ENCODE measurements at regions not wholly inside any gene's neighbourhood (a gene's known extent, or its start where the extent isn't known, plus 50 kb on each side); places are given as distances from the start of the nearest gene placed in this dataset.

DNA sequence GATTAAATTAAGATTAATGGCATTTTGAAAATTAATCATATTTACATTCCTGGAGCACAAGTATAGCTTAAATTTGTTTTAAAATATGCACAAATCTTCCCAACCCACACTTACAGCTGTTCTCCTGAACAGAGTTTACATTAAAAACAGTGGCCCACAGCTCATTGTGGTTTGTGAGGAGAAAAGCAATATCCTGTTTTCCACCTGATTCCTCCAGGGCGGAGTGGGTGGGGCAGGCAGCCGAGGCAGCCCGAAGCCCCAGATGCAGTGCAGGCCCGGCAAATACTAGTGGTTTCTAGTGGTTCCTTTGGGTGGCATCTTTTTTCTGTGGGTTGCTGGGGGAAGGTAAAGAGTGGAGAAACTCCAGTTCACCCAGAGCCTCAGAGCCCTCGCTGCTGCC, 280.8 kb downstream of the ARHGAP12 start:
- TF ChIP-seq, protein P1, sequence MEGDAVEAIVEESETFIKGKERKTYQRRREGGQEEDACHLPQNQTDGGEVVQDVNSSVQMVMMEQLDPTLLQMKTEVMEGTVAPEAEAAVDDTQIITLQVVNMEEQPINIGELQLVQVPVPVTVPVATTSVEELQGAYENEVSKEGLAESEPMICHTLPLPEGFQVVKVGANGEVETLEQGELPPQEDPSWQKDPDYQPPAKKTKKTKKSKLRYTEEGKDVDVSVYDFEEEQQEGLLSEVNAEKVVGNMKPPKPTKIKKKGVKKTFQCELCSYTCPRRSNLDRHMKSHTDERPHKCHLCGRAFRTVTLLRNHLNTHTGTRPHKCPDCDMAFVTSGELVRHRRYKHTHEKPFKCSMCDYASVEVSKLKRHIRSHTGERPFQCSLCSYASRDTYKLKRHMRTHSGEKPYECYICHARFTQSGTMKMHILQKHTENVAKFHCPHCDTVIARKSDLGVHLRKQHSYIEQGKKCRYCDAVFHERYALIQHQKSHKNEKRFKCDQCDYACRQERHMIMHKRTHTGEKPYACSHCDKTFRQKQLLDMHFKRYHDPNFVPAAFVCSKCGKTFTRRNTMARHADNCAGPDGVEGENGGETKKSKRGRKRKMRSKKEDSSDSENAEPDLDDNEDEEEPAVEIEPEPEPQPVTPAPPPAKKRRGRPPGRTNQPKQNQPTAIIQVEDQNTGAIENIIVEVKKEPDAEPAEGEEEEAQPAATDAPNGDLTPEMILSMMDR (IDR thresholded peaks at IDR 0.05), result no peak
- TF ChIP-seq ZFX (IDR thresholded peaks at IDR 0.05; ENCODE audit: borderline replicate concordance), result no peak
